Naive thymus-derived CD4-positive, alpha-beta T cell (primary cell): ENCODE measurements at regions not wholly inside any gene's neighbourhood (a gene's known extent, or its start where the extent isn't known, plus 50 kb on each side); places are given as distances from the start of the nearest gene placed in this dataset.

Experiments used
- ATAC-seq: fragments of 150-1000 bp; cut with Tn5 transposase; 2 replicates; pipeline ENCODE4 v1.10.0; 2021; ENCODE audit warnings: mild to moderate bottlenecking, moderate library complexity
- CTCF ChIA-PET: fragments of 350-600 bp; sonication (Branson Sonifier 250); formaldehyde crosslinking; loops from one replicate; lab custom pipeline; 2021; ENCODE audit warnings: antibody characterized with exemption; lab: Charles Lee
- POLR2A ChIA-PET: fragments of 350-600 bp; sonication (Branson Sonifier 250); formaldehyde crosslinking; loops from one replicate; lab custom pipeline; 2021; ENCODE audit warnings: antibody characterized with exemption, inconsistent platforms; lab: Charles Lee
- DNase-seq, 9 donors: peaks; one replicate each; pipeline versions ENCODE4 v3.0.0 to v3.0.0-alpha.2; 2020 to 2022; ENCODE audit warnings: mixed read lengths in 1 of 9
- H3K27ac ChIP-seq: one replicate; pipeline ENCODE4 v1.7.0; 2013; ENCODE audit warnings: mild to moderate bottlenecking, low read depth, low read length, moderate library complexity
- H3K27me3 ChIP-seq, 2 donors: one replicate each; pipeline ENCODE4 v1.7.0; 2013; ENCODE audit warnings: low read length in 2 of 2, mild to moderate bottlenecking in 2 of 2, moderate library complexity in 2 of 2; ENCODE audit not compliant: control insufficient read depth in 2 of 2, insufficient read depth in 2 of 2
- H3K36me3 ChIP-seq, 3 experiments: 1 replicate in 2 of 3; 2 replicates in 1 of 3; pipeline ENCODE4 v1.7.0; 2013; ENCODE audit warnings: low read length in 3 of 3, mild to moderate bottlenecking in 3 of 3, moderate library complexity in 1 of 3; ENCODE audit not compliant: insufficient read depth in 3 of 3, control insufficient read depth in 2 of 3
- H3K4me1 ChIP-seq, 2 donors: one replicate each; pipeline ENCODE4 v1.7.0; 2013; ENCODE audit warnings: low read length in 2 of 2, mild to moderate bottlenecking in 2 of 2, moderate library complexity in 1 of 2; ENCODE audit not compliant: control insufficient read depth in 2 of 2, insufficient read depth in 2 of 2
- H3K4me3 ChIP-seq: 2 replicates; pipeline ENCODE4 v1.7.0; 2013; ENCODE audit warnings: mild to moderate bottlenecking, low read length
- H3K9me3 ChIP-seq, 3 experiments: 1 replicate in 2 of 3; 2 replicates in 1 of 3; pipeline ENCODE4 v1.7.0; 2013; ENCODE audit warnings: low read length in 3 of 3; ENCODE audit not compliant: control insufficient read depth in 2 of 3
- H3K27ac Mint-ChIP-seq, 9 donors: one replicate each; pipeline ENCODE4 v1.8.0; 2020 to 2022; ENCODE audit warnings: mixed read lengths in 9 of 9, mild to moderate bottlenecking in 8 of 9, moderate library complexity in 5 of 9, inconsistent platforms in 2 of 9
- H3K27me3 Mint-ChIP-seq, 5 donors: one replicate each; pipeline ENCODE4 v1.8.0; 2021 to 2022; ENCODE audit warnings: mixed read lengths in 5 of 5, mild to moderate bottlenecking in 1 of 5
- H3K36me3 Mint-ChIP-seq, 5 donors: one replicate each; pipeline ENCODE4 v1.8.0; 2020 to 2022; ENCODE audit warnings: mixed read lengths in 5 of 5, mild to moderate bottlenecking in 3 of 5, inconsistent platforms in 1 of 5
- H3K4me1 Mint-ChIP-seq, 7 donors: one replicate each; pipeline ENCODE4 v1.8.0; 2020 to 2022; ENCODE audit warnings: mixed read lengths in 7 of 7, mild to moderate bottlenecking in 3 of 7, inconsistent platforms in 1 of 7
- H3K4me3 Mint-ChIP-seq, 10 donors: one replicate each; pipeline ENCODE4 v1.8.0; 2020 to 2022; ENCODE audit warnings: mild to moderate bottlenecking in 10 of 10, mixed read lengths in 10 of 10, moderate library complexity in 6 of 10, inconsistent platforms in 2 of 10
- H3K9me3 Mint-ChIP-seq, 11 donors: one replicate each; pipeline ENCODE4 v1.8.0; 2020 to 2022; ENCODE audit warnings: mixed read lengths in 11 of 11, mild to moderate bottlenecking in 4 of 11, inconsistent platforms in 1 of 11, moderate library complexity in 1 of 11
- intact Hi-C, 2 donors: fragments of 100-400 bp; cut with micrococcal nuclease; formaldehyde crosslinking; loops; one replicate each; pipeline ENCODE4 v1.15.1; 2023

- intact Hi-C loops: loop anchor here (5.0 to 10.0 kb wide), 2 partner anchors 42 to 66 kb away; no protein-coding TSS in a partner anchor
- Mint-ChIP-seq H3K36me3 (no peaks in the 10 kb centered on the region), H3K27me3 (peaks cover 0 to 1% (median 0%) of the 10 kb centered on the region in 5 donors), H3K4me1 (peaks cover 0 to 7% (median 6%) of the 10 kb centered on the region in 7 donors), H3K4me3 (no peak overlapping the region), H3K9me3 (no peaks in the 10 kb centered on the region), H3K27ac (no peak overlapping the region)
- ChIA-PET CTCF (no interaction called here), POLR2A (no interaction called here)
- no peaks in the 10 kb centered on the region for H3K9me3 ChIP-seq
- no peak overlapping the region for H3K4me3 ChIP-seq
- no peaks in the 10 kb centered on the region for H3K27me3 ChIP-seq
- H3K36me3 ChIP-seq: no peaks in the 10 kb centered on the region
- DNase-seq (no peak), ATAC-seq (no peak)
- no peak overlapping the region for H3K27ac ChIP-seq
- H3K4me1 ChIP-seq: peaks cover 0 to 6% of the 10 kb centered on the region in 2 donors
Observed at GRCh38 chrX:9310616-9311015, 154.2 kb upstream of the TBL1X start.

- no peak for DNase-seq
- Mint-ChIP-seq H3K36me3 (no peaks in the 10 kb centered on the region), H3K4me1 (peaks cover 1 to 7% (median 6%) of the 10 kb centered on the region in 7 donors), H3K27ac (no peak overlapping the region), H3K9me3 (no peaks in the 10 kb centered on the region), H3K27me3 (peaks cover 0 to 1% (median 0%) of the 10 kb centered on the region in 5 donors), H3K4me3 (no peak overlapping the region)
- no peaks in the 10 kb centered on the region for H3K27me3 ChIP-seq
- no peaks in the 10 kb centered on the region for H3K36me3 ChIP-seq
- CTCF ChIA-PET: interaction anchor here (0.6 kb wide), 1 partner anchor 188 kb away, joined by 3 read pairs; no protein-coding TSS in a partner anchor
- intact Hi-C loops: loop anchor here (5.0 to 10.0 kb wide), 2 partner anchors 41 to 67 kb away; no protein-coding TSS in a partner anchor
- H3K4me1 ChIP-seq: peaks cover 0 to 6% of the 10 kb centered on the region in 2 donors
- POLR2A ChIA-PET: no interaction called here
- no peak for ATAC-seq
- no peak overlapping the region for H3K4me3 ChIP-seq
- no peaks in the 10 kb centered on the region for H3K9me3 ChIP-seq
- H3K27ac ChIP-seq: no peak overlapping the region
Observed at GRCh38 chrX:9311421-9312160, 153.3 kb upstream of the TBL1X start.

GRCh38 chrX:9312922-9313867 lies 151.7 kb upstream of the TBL1X start:
- peak overlapping the region in 2 of 10 donors; percentile 50 to 56 for H3K4me3 Mint-ChIP-seq
- Histone ChIP-seq H3K27ac (no peak overlapping the region), H3K36me3 (no peaks in the 10 kb centered on the region), H3K9me3 (no peaks in the 10 kb centered on the region), H3K27me3 (no peaks in the 10 kb centered on the region), H3K4me1 (peaks cover 4 to 6% of the 10 kb centered on the region in 2 donors), H3K4me3 (no peak overlapping the region)
- no peaks in the 10 kb centered on the region for H3K27me3 Mint-ChIP-seq
- CTCF ChIA-PET: interaction anchor here (0.5 to 1.3 kb wide), 4 partner anchors 9 to 150 kb away, joined by 3 to 5 read pairs (median 4); no protein-coding TSS in a partner anchor
- H3K27ac Mint-ChIP-seq: peak overlapping the region in 3 of 9 donors; percentile 26 to 75 (median 66)
- H3K36me3 Mint-ChIP-seq: no peaks in the 10 kb centered on the region
- POLR2A ChIA-PET: no interaction called here
- intact Hi-C loops: loop anchor here (1.0 to 10.0 kb wide), 5 partner anchors 28 to 342 kb away; no protein-coding TSS in a partner anchor
- ATAC-seq (peak; percentile 83), DNase-seq (peak; percentile 12 to 69 (median 57))
- no peaks in the 10 kb centered on the region for H3K9me3 Mint-ChIP-seq
- H3K4me1 Mint-ChIP-seq: peaks cover 10 to 21% (median 11%) of the 10 kb centered on the region in 7 donors

- H3K9me3 Mint-ChIP-seq: no peaks in the 10 kb centered on the region
- Histone ChIP-seq H3K4me1 (peaks cover 6 to 8% of the 10 kb centered on the region in 2 donors), H3K27ac (no peak overlapping the region), H3K27me3 (no peaks in the 10 kb centered on the region), H3K4me3 (no peak overlapping the region), H3K9me3 (no peaks in the 10 kb centered on the region), H3K36me3 (no peaks in the 10 kb centered on the region)
- H3K27me3 Mint-ChIP-seq: peaks cover 0 to 3% (median 0%) of the 10 kb centered on the region in 5 donors
- ATAC-seq: no peak
- intact Hi-C loops: loop anchor here in 1 of 2 donors (10.0 kb wide), 1 partner anchor 70 kb away; no protein-coding TSS in a partner anchor
- H3K27ac Mint-ChIP-seq: no peak overlapping the region
- H3K4me1 Mint-ChIP-seq: peaks cover 11 to 31% (median 16%) of the 10 kb centered on the region in 7 donors
- ChIA-PET POLR2A (no interaction called here), CTCF (interaction anchor here (0.9 kb wide), 1 partner anchor 25 kb away, joined by 4 read pairs; no protein-coding TSS in a partner anchor)
- H3K36me3 Mint-ChIP-seq: no peaks in the 10 kb centered on the region
- no peak overlapping the region for H3K4me3 Mint-ChIP-seq
- DNase-seq: no peak
Observed at GRCh38 chrX:9315086-9315485, 149.8 kb upstream of the TBL1X start.

DNA sequence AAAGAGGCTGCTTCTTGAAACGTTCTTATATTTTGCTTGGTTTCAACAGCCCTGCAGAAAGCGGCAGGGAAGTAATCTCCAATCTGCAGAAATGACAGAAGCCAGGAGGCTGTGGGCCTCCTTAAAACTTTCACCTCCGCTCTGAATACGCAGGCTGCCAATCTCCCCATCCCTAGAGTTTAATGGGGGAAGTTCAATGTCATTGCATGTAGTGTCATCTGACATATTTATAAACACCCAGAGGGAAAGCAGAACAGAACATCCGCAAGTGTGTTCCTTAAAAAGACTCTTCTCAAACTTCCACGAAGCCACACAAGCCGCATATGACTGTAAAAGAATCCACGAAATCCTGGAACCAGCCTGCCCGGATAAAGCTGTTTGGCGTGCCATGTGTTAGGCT lies 148.8 kb upstream of the TBL1X start:
- CTCF ChIA-PET: no interaction called here
- H3K27ac Mint-ChIP-seq: no peak overlapping the region

GRCh38 chrX:9317176-9317575 lies 147.7 kb upstream of the TBL1X start:
- no peak overlapping the region for H3K4me3 ChIP-seq

More for the DNA sequence above, 148.8 kb upstream of the TBL1X start:
- POLR2A ChIA-PET: interaction anchor here (1.2 kb wide), 1 partner anchor 10 kb away, joined by 4 read pairs; no protein-coding TSS in a partner anchor
- intact Hi-C loops: loop anchor here in 1 of 2 donors (10.0 kb wide), 1 partner anchor 71 kb away; no protein-coding TSS in a partner anchor
- Mint-ChIP-seq H3K4me3 (no peak overlapping the region), H3K4me1 (peaks cover 11 to 31% (median 16%) of the 10 kb centered on the region in 7 donors), H3K36me3 (no peaks in the 10 kb centered on the region), H3K27me3 (peaks cover 0 to 5% (median 0%) of the 10 kb centered on the region in 5 donors), H3K9me3 (no peaks in the 10 kb centered on the region)
- no peaks in the 10 kb centered on the region for H3K36me3 ChIP-seq
- H3K27me3 ChIP-seq: no peaks in the 10 kb centered on the region
- no peak overlapping the region for H3K27ac ChIP-seq
- H3K9me3 ChIP-seq: no peaks in the 10 kb centered on the region
- H3K4me1 ChIP-seq: peaks cover 6 to 8% of the 10 kb centered on the region in 2 donors
- ATAC-seq (peak; percentile 27), DNase-seq (no peak)
- no peak overlapping the region for H3K4me3 ChIP-seq

More at GRCh38 chrX:9317176-9317575, 147.7 kb upstream of the TBL1X start:
- no peak overlapping the region for H3K4me3 Mint-ChIP-seq
- peaks cover 11 to 31% (median 16%) of the 10 kb centered on the region in 7 donors for H3K4me1 Mint-ChIP-seq
- intact Hi-C loops: loop anchor here in 1 of 2 donors (10.0 kb wide), 1 partner anchor 72 kb away; no protein-coding TSS in a partner anchor
- no peaks in the 10 kb centered on the region for H3K36me3 Mint-ChIP-seq
- DNase-seq: no peak
- ChIA-PET POLR2A (interaction anchor here (1.2 kb wide), 1 partner anchor 11 kb away, joined by 4 read pairs; no protein-coding TSS in a partner anchor), CTCF (no interaction called here)
- Histone ChIP-seq H3K27ac (no peak overlapping the region), H3K9me3 (no peaks in the 10 kb centered on the region), H3K27me3 (no peaks in the 10 kb centered on the region), H3K36me3 (no peaks in the 10 kb centered on the region), H3K4me1 (peaks cover 6 to 8% of the 10 kb centered on the region in 2 donors)
- ATAC-seq: no peak
- peak overlapping the region in 1 of 9 donors; percentile 23 for H3K27ac Mint-ChIP-seq
- no peaks in the 10 kb centered on the region for H3K9me3 Mint-ChIP-seq
- peaks cover 0 to 5% (median 0%) of the 10 kb centered on the region in 5 donors for H3K27me3 Mint-ChIP-seq
